ENCODE measurements at regions not wholly inside any gene's neighbourhood (a gene's known extent, or its start where the extent isn't known, plus 50 kb on each side); places are given as distances from the start of the nearest gene placed in this dataset.

DNA sequence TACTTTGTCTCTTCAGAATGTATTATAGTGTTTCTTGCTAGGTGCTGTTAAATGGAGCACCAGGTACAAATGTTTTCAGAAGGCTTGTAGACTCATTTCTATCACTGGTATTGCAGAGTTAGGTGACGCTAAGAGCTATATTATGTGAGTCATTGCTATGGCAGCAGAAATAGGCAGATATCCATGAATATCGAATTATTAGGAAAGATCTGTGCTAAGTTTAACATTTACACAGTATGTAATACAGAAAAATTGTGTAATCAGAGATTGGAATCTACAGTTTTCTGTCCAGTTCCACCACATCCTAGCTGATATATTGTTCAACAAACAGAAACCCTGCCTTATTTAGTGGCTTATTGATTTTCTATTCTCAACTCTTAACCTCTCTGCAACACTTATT, 1025.5 kb downstream of the STIM2 start:
- DNase-seq (ENCODE audit: low read depth in 1 of 2, low spot score in 1 of 2), result no peak
- WGBS (ENCODE audit: missing lambda C conversion rate), result 16% methylated on average over 2 of the region's 2 CpGs
- CTCF ChIA-PET, result no interaction called here

DNA sequence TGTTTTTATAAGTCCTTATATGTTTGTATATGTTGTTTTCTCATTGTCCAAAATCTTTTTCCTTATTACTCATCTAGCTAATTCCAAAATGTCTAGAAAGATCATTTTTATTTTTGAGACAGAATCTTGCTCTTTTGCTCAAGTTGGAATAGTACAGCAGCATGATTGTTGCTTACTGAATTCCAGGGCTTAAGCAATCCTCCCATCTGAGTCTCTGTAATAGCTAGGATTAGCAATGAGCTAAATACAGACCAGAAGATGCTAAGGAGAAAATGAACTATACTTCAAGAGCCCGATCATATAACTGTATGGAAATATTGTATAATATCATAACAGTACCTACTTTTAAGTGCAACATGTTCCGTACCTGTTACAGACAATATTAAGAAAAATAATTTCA, 1027.0 kb downstream of the STIM2 start:
- ChIA-PET POLR2A (no interaction called here), CTCF (no interaction called here)
- no peak for DNase-seq (ENCODE audit: low read depth in 1 of 2, low spot score in 1 of 2)
- ATAC-seq, result no peak
- Histone ChIP-seq H3K4me3 (no peak overlapping the region), H3K27ac (no peak overlapping the region), H3K4me1 (no peaks in the 10 kb centered on the region), H3K9me3 (no peaks in the 10 kb centered on the region), H3K4me2 (no peak overlapping the region)
- TF ChIP-seq NFE2L2 (conservative IDR thresholded peaks at IDR 0.05; ENCODE audit: low read length), result no peak
- TF ChIP-seq HOXB5 (CRISPR knock-in tag; IDR thresholded peaks at IDR 0.05), result no peak
- TF ChIP-seq RCOR1 (IDR thresholded peaks at IDR 0.05; ENCODE audit: low read depth, low read length), result no peak
- TF ChIP-seq TP53 (CRISPR knock-in tag; IDR thresholded peaks at IDR 0.05), result no peak
- no peak for TF ChIP-seq MAZ (IDR thresholded peaks at IDR 0.05; ENCODE audit: borderline replicate concordance, low read depth, low read length)
- no peak for TF ChIP-seq POLR2A (IDR thresholded peaks at IDR 0.05; ENCODE audit: low read length)
- TF ChIP-seq EP300 (IDR thresholded peaks at IDR 0.05), result no peak
- no peak for TF ChIP-seq KDM1A (IDR thresholded peaks at IDR 0.05; ENCODE audit: low read depth)
- FAIRE-seq, result no peak
- 19% methylated on average over 2 of the region's 2 CpGs for WGBS (ENCODE audit: missing lambda C conversion rate)

More for the DNA sequence above, 1025.5 kb downstream of the STIM2 start:
- Histone ChIP-seq H3K9me3 (no peaks in the 10 kb centered on the region), H3K4me2 (no peak overlapping the region), H3K4me1 (no peaks in the 10 kb centered on the region), H3K27ac (no peak overlapping the region), H3K4me3 (no peak overlapping the region)
- ATAC-seq (no peak), FAIRE-seq (no peak)
- POLR2A ChIA-PET, result no interaction called here
- no peak for TF ChIP-seq TFCP2L1 (CRISPR knock-in tag; IDR thresholded peaks at IDR 0.05)
- TF ChIP-seq CHD4 (IDR thresholded peaks at IDR 0.05; ENCODE audit: borderline replicate concordance), result no peak
- no peak for TF ChIP-seq JUN (IDR thresholded peaks at IDR 0.05)
- TF ChIP-seq NFE2L2 (conservative IDR thresholded peaks at IDR 0.05; ENCODE audit: low read length), result no peak
- TF ChIP-seq ZNF302 (CRISPR knock-in tag; IDR thresholded peaks at IDR 0.05), result no peak
- no peak for TF ChIP-seq NPAS2 (CRISPR knock-in tag; IDR thresholded peaks at IDR 0.05; ENCODE audit: borderline replicate concordance)
- TF ChIP-seq, protein P1, sequence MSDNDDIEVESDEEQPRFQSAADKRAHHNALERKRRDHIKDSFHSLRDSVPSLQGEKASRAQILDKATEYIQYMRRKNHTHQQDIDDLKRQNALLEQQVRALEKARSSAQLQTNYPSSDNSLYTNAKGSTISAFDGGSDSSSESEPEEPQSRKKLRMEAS (IDR thresholded peaks at IDR 0.05), result no peak
- no peak for TF ChIP-seq POLR2AphosphoS2 (conservative IDR thresholded peaks at IDR 0.05; ENCODE audit: low read length)
- TF ChIP-seq KDM1A (IDR thresholded peaks at IDR 0.05; ENCODE audit: low read depth), result no peak
- TF ChIP-seq, protein P2, sequence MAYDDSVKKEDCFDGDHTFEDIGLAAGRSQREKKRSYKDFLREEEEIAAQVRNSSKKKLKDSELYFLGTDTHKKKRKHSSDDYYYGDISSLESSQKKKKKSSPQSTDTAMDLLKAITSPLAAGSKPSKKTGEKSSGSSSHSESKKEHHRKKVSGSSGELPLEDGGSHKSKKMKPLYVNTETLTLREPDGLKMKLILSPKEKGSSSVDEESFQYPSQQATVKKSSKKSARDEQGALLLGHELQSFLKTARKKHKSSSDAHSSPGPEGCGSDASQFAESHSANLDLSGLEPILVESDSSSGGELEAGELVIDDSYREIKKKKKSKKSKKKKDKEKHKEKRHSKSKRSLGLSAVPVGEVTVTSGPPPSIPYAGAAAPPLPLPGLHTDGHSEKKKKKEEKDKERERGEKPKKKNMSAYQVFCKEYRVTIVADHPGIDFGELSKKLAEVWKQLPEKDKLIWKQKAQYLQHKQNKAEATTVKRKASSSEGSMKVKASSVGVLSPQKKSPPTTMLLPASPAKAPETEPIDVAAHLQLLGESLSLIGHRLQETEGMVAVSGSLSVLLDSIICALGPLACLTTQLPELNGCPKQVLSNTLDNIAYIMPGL (CRISPR knock-in tag; IDR thresholded peaks at IDR 0.05; ENCODE audit: borderline replicate concordance), result no peak
- TF ChIP-seq CBX2 (IDR thresholded peaks at IDR 0.05; ENCODE audit: borderline replicate concordance, low read depth), result no peak
- no peak for TF ChIP-seq POLR2A (IDR thresholded peaks at IDR 0.05; ENCODE audit: low read length)
- no peak for TF ChIP-seq HOXB5 (CRISPR knock-in tag; IDR thresholded peaks at IDR 0.05)

DNA sequence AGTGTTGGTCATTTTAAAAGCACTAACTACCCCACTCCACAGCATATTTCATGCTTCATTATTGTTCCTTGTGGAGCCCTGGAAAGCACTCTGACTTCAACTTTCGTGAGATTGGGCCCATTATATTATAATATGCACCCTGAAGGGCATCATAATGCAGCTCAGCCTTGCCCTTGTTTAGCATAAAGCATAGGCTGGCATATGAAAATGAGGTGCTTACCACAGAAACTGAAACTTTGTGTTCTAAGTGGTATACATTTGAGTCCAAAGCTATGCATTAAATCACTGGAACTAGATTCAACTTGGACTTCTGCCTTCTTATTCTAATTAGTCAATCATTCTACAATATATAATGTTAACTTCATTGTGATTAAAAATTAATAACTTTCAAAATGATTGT, 1027.9 kb downstream of the STIM2 start:
- no peak overlapping the region for H3K27ac ChIP-seq
- H3K4me2 ChIP-seq, result no peak overlapping the region
- no peak for ATAC-seq
- TF ChIP-seq NPAS2 (CRISPR knock-in tag; IDR thresholded peaks at IDR 0.05; ENCODE audit: borderline replicate concordance) (no peak), RNF2 (IDR thresholded peaks at IDR 0.05; ENCODE audit: borderline replicate concordance, low read depth) (no peak), KDM5A (IDR thresholded peaks at IDR 0.05) (no peak), FOXS1 (CRISPR knock-in tag; IDR thresholded peaks at IDR 0.05) (no peak), BHLHE40 (IDR thresholded peaks at IDR 0.05; ENCODE audit: low read depth, low read length) (no peak), SMC3 (IDR thresholded peaks at IDR 0.05) (no peak), HOXB5 (CRISPR knock-in tag; IDR thresholded peaks at IDR 0.05) (no peak)
- TF ChIP-seq, protein P3, sequence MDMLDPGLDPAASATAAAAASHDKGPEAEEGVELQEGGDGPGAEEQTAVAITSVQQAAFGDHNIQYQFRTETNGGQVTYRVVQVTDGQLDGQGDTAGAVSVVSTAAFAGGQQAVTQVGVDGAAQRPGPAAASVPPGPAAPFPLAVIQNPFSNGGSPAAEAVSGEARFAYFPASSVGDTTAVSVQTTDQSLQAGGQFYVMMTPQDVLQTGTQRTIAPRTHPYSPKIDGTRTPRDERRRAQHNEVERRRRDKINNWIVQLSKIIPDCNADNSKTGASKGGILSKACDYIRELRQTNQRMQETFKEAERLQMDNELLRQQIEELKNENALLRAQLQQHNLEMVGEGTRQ (IDR thresholded peaks at IDR 0.05), result no peak
- H3K4me1 ChIP-seq, result no peaks in the 10 kb centered on the region
- no peak for FAIRE-seq
- WGBS (ENCODE audit: missing lambda C conversion rate), result 0% methylated on average over 1 of the region's 1 CpG
- H3K4me3 ChIP-seq, result no peak overlapping the region
- CTCF ChIA-PET, result no interaction called here
- POLR2A ChIA-PET, result no interaction called here
- no peak for DNase-seq (ENCODE audit: low read depth in 1 of 2, low spot score in 1 of 2)
- H3K9me3 ChIP-seq, result no peaks in the 10 kb centered on the region
